ENCODE measurements at regions not wholly inside any gene's neighbourhood (a gene's known extent, or its start where the extent isn't known, plus 50 kb on each side); places are given as distances from the start of the nearest gene placed in this dataset.

DNA sequence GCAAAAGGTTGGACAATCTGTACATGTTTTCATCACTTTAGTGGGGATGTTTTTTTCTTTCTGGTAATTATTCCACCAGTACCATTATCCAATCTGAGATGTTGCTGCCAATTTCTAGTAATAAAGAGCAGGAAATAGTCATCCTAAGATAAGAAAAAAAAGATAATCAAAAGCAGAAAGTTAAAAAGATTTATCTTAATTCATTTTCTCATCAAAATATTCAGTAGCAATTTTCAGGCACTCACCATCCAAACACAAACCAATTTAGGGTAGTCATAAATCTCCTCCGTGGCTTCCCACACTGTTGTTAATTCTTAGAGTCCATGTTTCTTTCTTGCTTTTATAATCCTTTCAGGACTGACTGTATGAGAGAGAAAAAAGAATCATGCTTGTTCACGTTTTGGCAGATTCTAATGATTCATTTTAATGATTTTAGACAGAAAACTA lies 263.7 kb upstream of the UGT8 start:
- TF ChIP-seq, protein P1, sequence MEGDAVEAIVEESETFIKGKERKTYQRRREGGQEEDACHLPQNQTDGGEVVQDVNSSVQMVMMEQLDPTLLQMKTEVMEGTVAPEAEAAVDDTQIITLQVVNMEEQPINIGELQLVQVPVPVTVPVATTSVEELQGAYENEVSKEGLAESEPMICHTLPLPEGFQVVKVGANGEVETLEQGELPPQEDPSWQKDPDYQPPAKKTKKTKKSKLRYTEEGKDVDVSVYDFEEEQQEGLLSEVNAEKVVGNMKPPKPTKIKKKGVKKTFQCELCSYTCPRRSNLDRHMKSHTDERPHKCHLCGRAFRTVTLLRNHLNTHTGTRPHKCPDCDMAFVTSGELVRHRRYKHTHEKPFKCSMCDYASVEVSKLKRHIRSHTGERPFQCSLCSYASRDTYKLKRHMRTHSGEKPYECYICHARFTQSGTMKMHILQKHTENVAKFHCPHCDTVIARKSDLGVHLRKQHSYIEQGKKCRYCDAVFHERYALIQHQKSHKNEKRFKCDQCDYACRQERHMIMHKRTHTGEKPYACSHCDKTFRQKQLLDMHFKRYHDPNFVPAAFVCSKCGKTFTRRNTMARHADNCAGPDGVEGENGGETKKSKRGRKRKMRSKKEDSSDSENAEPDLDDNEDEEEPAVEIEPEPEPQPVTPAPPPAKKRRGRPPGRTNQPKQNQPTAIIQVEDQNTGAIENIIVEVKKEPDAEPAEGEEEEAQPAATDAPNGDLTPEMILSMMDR (IDR thresholded peaks at IDR 0.05), result no peak
- no peak for TF ChIP-seq POLR2A (IDR thresholded peaks at IDR 0.05)
